ENCODE measurements at regions not wholly inside any gene's neighbourhood (a gene's known extent, or its start where the extent isn't known, plus 50 kb on each side); places are given as distances from the start of the nearest gene placed in this dataset.

GRCh38 chr14:106509176-106509575, 982.8 kb downstream of the TMEM121 start:
- Histone ChIP-seq H3K4me1 (no peaks in the 10 kb centered on the region), H3K27me3 (replicated peaks; ENCODE audit: control insufficient read depth, insufficient read depth, low read length) (no peaks in the 10 kb centered on the region), H3K9me3 (no peaks in the 10 kb centered on the region), H3K4me3 (ENCODE audit: low read depth, low read length) (no peak overlapping the region), H3K36me3 (ENCODE audit: control insufficient read depth, insufficient read depth, low read length) (no peaks in the 10 kb centered on the region)
- H3K4me3 Mint-ChIP-seq (ENCODE audit: unreplicated experiment): no peak overlapping the region
- H3K27me3 Mint-ChIP-seq (ENCODE audit: insufficient read depth, unreplicated experiment): peaks cover 8% of the 10 kb centered on the region
- BruUV-seq (replicated peaks): no TSS peak
- no peaks in the 10 kb centered on the region for H3K9me3 Mint-ChIP-seq (ENCODE audit: unreplicated experiment)
- ChIA-PET POLR2A (no interaction called here), CTCF (interaction anchor here (1.1 kb wide), 1 partner anchor 204 kb away, joined by 3 read pairs; no protein-coding TSS in a partner anchor)
- intact Hi-C loops (cut with micrococcal nuclease; ENCODE audit: unreplicated experiment): no loop called here
- TF ChIP-seq CTCF (IDR thresholded peaks at IDR 0.05; ENCODE audit: insufficient read depth in 1 of 2, low read depth in 1 of 2, low read length in 1 of 2, severe bottlenecking in 1 of 2, unreplicated experiment in 1 of 2): no peak
- H3K36me3 Mint-ChIP-seq (ENCODE audit: insufficient read depth, unreplicated experiment): no peaks in the 10 kb centered on the region
- H3K4me1 Mint-ChIP-seq (ENCODE audit: low read depth, unreplicated experiment): no peaks in the 10 kb centered on the region
- H3K27ac Mint-ChIP-seq (ENCODE audit: unreplicated experiment): no peak overlapping the region
- no peak for DNase-seq

GRCh38 chr14:106509807-106510206, 983.4 kb downstream of the TMEM121 start:
- H3K27me3 Mint-ChIP-seq (ENCODE audit: insufficient read depth, unreplicated experiment): peaks cover 8% of the 10 kb centered on the region
- H3K4me3 Mint-ChIP-seq (ENCODE audit: unreplicated experiment): no peak overlapping the region
- no peak overlapping the region for H3K4me3 ChIP-seq (ENCODE audit: low read depth, low read length)
- ChIA-PET POLR2A (no interaction called here), CTCF (no interaction called here)
- no TSS peak for BruUV-seq (replicated peaks)
- no peaks in the 10 kb centered on the region for H3K36me3 Mint-ChIP-seq (ENCODE audit: insufficient read depth, unreplicated experiment)
- no peak overlapping the region for H3K27ac Mint-ChIP-seq (ENCODE audit: unreplicated experiment)
- no peaks in the 10 kb centered on the region for H3K36me3 ChIP-seq (ENCODE audit: control insufficient read depth, insufficient read depth, low read length)
- no peaks in the 10 kb centered on the region for H3K9me3 ChIP-seq
- H3K4me1 Mint-ChIP-seq (ENCODE audit: low read depth, unreplicated experiment): no peaks in the 10 kb centered on the region
- intact Hi-C loops (cut with micrococcal nuclease; ENCODE audit: unreplicated experiment): no loop called here
- TF ChIP-seq CTCF (IDR thresholded peaks at IDR 0.05; ENCODE audit: insufficient read depth in 1 of 2, low read depth in 1 of 2, low read length in 1 of 2, severe bottlenecking in 1 of 2, unreplicated experiment in 1 of 2): no peak
- H3K9me3 Mint-ChIP-seq (ENCODE audit: unreplicated experiment): no peaks in the 10 kb centered on the region
- H3K27me3 ChIP-seq (replicated peaks; ENCODE audit: control insufficient read depth, insufficient read depth, low read length): no peaks in the 10 kb centered on the region
- H3K4me1 ChIP-seq: no peaks in the 10 kb centered on the region
- no peak for DNase-seq

GRCh38 chr14:106511006-106511799, 984.8 kb downstream of the TMEM121 start:
- Mint-ChIP-seq H3K27me3 (ENCODE audit: insufficient read depth, unreplicated experiment) (peaks cover 11% of the 10 kb centered on the region), H3K27ac (ENCODE audit: unreplicated experiment) (no peak overlapping the region), H3K9me3 (ENCODE audit: unreplicated experiment) (no peaks in the 10 kb centered on the region), H3K4me3 (ENCODE audit: unreplicated experiment) (no peak overlapping the region), H3K36me3 (ENCODE audit: insufficient read depth, unreplicated experiment) (no peaks in the 10 kb centered on the region), H3K4me1 (ENCODE audit: low read depth, unreplicated experiment) (no peaks in the 10 kb centered on the region)
- Histone ChIP-seq H3K27me3 (replicated peaks; ENCODE audit: control insufficient read depth, insufficient read depth, low read length) (no peaks in the 10 kb centered on the region), H3K9me3 (no peaks in the 10 kb centered on the region), H3K36me3 (ENCODE audit: control insufficient read depth, insufficient read depth, low read length) (no peaks in the 10 kb centered on the region), H3K4me1 (no peaks in the 10 kb centered on the region), H3K4me3 (ENCODE audit: low read depth, low read length) (no peak overlapping the region)
- intact Hi-C loops (cut with micrococcal nuclease; ENCODE audit: unreplicated experiment): no loop called here
- ChIA-PET POLR2A (no interaction called here), CTCF (no interaction called here)
- no TSS peak for BruUV-seq (replicated peaks)
- no peak for TF ChIP-seq CTCF (IDR thresholded peaks at IDR 0.05; ENCODE audit: insufficient read depth in 1 of 2, low read depth in 1 of 2, low read length in 1 of 2, severe bottlenecking in 1 of 2, unreplicated experiment in 1 of 2)
- no peak for DNase-seq
